DND-41 (cell line): ENCODE measurements at regions not wholly inside any gene's neighbourhood (a gene's known extent, or its start where the extent isn't known, plus 50 kb on each side); places are given as distances from the start of the nearest gene placed in this dataset.

Source experiments
- EZH2 ChIP-seq: IDR thresholded peaks from 3 replicates; pipeline ENCODE4 v1.6.1; 2012; ENCODE audit warnings: borderline replicate concordance, low read depth, mild to moderate bottlenecking, moderate library complexity, low read length, inconsistent platforms; ENCODE audit not compliant: severe bottlenecking
- TF ChIP-seq, protein P1 (sequence below): IDR thresholded peaks from 2 replicates; pipeline ENCODE4 v1.5.1; 2012; ENCODE audit warnings: borderline replicate concordance, low read length, moderate library complexity, mild to moderate bottlenecking; ENCODE audit not compliant: poor library complexity, severe bottlenecking; ENCODE audit errors: extremely low read depth

- TF ChIP-seq, protein P1, sequence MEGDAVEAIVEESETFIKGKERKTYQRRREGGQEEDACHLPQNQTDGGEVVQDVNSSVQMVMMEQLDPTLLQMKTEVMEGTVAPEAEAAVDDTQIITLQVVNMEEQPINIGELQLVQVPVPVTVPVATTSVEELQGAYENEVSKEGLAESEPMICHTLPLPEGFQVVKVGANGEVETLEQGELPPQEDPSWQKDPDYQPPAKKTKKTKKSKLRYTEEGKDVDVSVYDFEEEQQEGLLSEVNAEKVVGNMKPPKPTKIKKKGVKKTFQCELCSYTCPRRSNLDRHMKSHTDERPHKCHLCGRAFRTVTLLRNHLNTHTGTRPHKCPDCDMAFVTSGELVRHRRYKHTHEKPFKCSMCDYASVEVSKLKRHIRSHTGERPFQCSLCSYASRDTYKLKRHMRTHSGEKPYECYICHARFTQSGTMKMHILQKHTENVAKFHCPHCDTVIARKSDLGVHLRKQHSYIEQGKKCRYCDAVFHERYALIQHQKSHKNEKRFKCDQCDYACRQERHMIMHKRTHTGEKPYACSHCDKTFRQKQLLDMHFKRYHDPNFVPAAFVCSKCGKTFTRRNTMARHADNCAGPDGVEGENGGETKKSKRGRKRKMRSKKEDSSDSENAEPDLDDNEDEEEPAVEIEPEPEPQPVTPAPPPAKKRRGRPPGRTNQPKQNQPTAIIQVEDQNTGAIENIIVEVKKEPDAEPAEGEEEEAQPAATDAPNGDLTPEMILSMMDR, result no peak
- TF ChIP-seq EZH2, result no peak
Observed at GRCh38 chr4:19577097-19577496, 674.6 kb upstream of the SLIT2 start.
